A673 (cell line): ENCODE measurements at regions not wholly inside any gene's neighbourhood (a gene's known extent, or its start where the extent isn't known, plus 50 kb on each side); places are given as distances from the start of the nearest gene placed in this dataset.

Experiments used
- EZH2 ChIP-seq: fragments of 200-600 bp; sonication (generic); IDR thresholded peaks from 2 replicates; pipeline ENCODE4 v1.6.1; 2017; ENCODE audit warnings: borderline replicate concordance, low read depth, mild to moderate bottlenecking, mixed read lengths, antibody characterized with exemption, low read length; ENCODE audit not compliant: poor library complexity, severe bottlenecking
- TF ChIP-seq, protein P1 (sequence below): fragments of 300-800, 200-600 bp; sonication (generic); conservative IDR thresholded peaks from 2 replicates; pipeline ENCODE4 v1.5.1; 2017; ENCODE audit warnings: low read depth, mild to moderate bottlenecking, antibody characterized with exemption, low read length, moderate library complexity, mixed read lengths

DNA sequence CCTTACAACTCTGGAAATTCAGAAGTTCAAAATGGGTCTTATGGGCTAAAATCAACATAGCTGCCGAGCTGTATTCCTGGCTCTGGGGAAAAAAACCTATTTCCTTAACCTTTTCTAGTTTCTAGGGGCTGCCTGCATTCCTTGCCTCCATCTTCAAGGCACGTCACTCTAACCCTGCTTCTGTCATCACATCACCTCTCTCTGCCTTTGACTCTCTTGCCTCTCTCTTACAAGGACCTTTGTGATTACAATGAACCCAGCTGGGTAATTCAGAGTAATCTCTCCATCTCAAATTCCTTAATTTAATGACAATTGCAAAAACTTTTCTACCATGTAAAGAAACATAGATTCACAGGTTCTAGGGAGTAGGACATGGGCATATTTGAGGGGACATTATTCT is 103.1 kb upstream of the SMC2 start:
- TF ChIP-seq, protein P1, sequence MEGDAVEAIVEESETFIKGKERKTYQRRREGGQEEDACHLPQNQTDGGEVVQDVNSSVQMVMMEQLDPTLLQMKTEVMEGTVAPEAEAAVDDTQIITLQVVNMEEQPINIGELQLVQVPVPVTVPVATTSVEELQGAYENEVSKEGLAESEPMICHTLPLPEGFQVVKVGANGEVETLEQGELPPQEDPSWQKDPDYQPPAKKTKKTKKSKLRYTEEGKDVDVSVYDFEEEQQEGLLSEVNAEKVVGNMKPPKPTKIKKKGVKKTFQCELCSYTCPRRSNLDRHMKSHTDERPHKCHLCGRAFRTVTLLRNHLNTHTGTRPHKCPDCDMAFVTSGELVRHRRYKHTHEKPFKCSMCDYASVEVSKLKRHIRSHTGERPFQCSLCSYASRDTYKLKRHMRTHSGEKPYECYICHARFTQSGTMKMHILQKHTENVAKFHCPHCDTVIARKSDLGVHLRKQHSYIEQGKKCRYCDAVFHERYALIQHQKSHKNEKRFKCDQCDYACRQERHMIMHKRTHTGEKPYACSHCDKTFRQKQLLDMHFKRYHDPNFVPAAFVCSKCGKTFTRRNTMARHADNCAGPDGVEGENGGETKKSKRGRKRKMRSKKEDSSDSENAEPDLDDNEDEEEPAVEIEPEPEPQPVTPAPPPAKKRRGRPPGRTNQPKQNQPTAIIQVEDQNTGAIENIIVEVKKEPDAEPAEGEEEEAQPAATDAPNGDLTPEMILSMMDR, result no peak
- TF ChIP-seq EZH2, result no peak
